Activated CD4-positive, alpha-beta T cell treated with anti-CD3 and anti-CD28 coated beads, Interleukin-2, amount 50 U/mL, for 4 hours (primary cell): ENCODE measurements at regions not wholly inside any gene's neighbourhood (a gene's known extent, or its start where the extent isn't known, plus 50 kb on each side); places are given as distances from the start of the nearest gene placed in this dataset.

Source experiments
- DNase-seq, 2 experiments: peaks; one replicate each; pipeline ENCODE4 v3.0.0-alpha.2; 2020

- DNase-seq = peak; percentile 9 to 22
Observed at GRCh38 chr14:98548071-98548686, 723.8 kb downstream of the BCL11B start.

- no peak for DNase-seq
Observed at GRCh38 chr14:98551028-98551427, 721.0 kb downstream of the BCL11B start.

- DNase-seq = no peak
Observed at GRCh38 chr14:98555440-98555839, 716.6 kb downstream of the BCL11B start.

- DNase-seq = no peak
Observed at GRCh38 chr14:98564006-98564405, 708.0 kb downstream of the BCL11B start.

GRCh38 chr14:98564541-98564940 lies 707.5 kb downstream of the BCL11B start:
- no peak for DNase-seq

- no peak for DNase-seq
Observed at GRCh38 chr14:98571104-98571503, 700.9 kb downstream of the BCL11B start.

GRCh38 chr14:98573082-98573481 lies 698.9 kb downstream of the BCL11B start:
- DNase-seq = no peak

- no peak for DNase-seq
Observed at GRCh38 chr14:98576463-98576862, 695.5 kb downstream of the BCL11B start.

GRCh38 chr14:98578204-98578603 lies 693.8 kb downstream of the BCL11B start:
- DNase-seq = no peak

GRCh38 chr14:98579140-98579539 lies 692.9 kb downstream of the BCL11B start:
- no peak for DNase-seq

GRCh38 chr14:98580131-98580678 lies 691.8 kb downstream of the BCL11B start:
- no peak for DNase-seq

GRCh38 chr14:98582276-98582675 lies 689.7 kb downstream of the BCL11B start:
- DNase-seq = no peak

- no peak for DNase-seq
Observed at GRCh38 chr14:98591161-98591560, 680.8 kb downstream of the BCL11B start.

- no peak for DNase-seq
Observed at GRCh38 chr14:98592611-98593170, 679.3 kb downstream of the BCL11B start.

- no peak for DNase-seq
Observed at GRCh38 chr14:98593361-98593761, 678.6 kb downstream of the BCL11B start.

GRCh38 chr14:98594156-98594555 lies 677.8 kb downstream of the BCL11B start:
- no peak for DNase-seq

- no peak for DNase-seq
Observed at GRCh38 chr14:98598576-98598975, 673.4 kb downstream of the BCL11B start.

GRCh38 chr14:98599082-98599481 lies 672.9 kb downstream of the BCL11B start:
- no peak for DNase-seq

- DNase-seq = no peak
Observed at GRCh38 chr14:98602983-98603382, 669.0 kb downstream of the BCL11B start.

GRCh38 chr14:98605043-98605442 lies 667.0 kb downstream of the BCL11B start:
- no peak for DNase-seq

- no peak for DNase-seq
Observed at GRCh38 chr14:98606041-98606640, 665.9 kb downstream of the BCL11B start.

- DNase-seq = no peak
Observed at GRCh38 chr14:98606816-98607215, 665.2 kb downstream of the BCL11B start.

GRCh38 chr14:98607341-98607910 lies 664.6 kb downstream of the BCL11B start:
- no peak for DNase-seq
